Neural progenitor cell (in vitro differentiated cells): ENCODE measurements at regions not wholly inside any gene's neighbourhood (a gene's known extent, or its start where the extent isn't known, plus 50 kb on each side); places are given as distances from the start of the nearest gene placed in this dataset.

Source experiments
- DNase-seq: peaks from one replicate; pipeline ENCODE4 v3.0.0-alpha.2; 2016; ENCODE audit warnings: low spot score
- H2AFZ ChIP-seq: fragments of 200-600 bp; sonication (generic); replicated peaks from 2 replicates; pipeline ENCODE4 v1.6.1; 2016; ENCODE audit warnings: antibody characterized with exemption
- H3F3A ChIP-seq: fragments of 200-600 bp; sonication (generic); 2 replicates; pipeline ENCODE4 v1.6.1; 2016; ENCODE audit warnings: antibody characterized with exemption, low read depth
- H3K27ac ChIP-seq: fragments of 200-600 bp; sonication (generic); 2 replicates; pipeline ENCODE4 v1.5.1; 2016; ENCODE audit warnings: mild to moderate bottlenecking
- H3K27me3 ChIP-seq: fragments of 200-600 bp; sonication (generic); 2 replicates; pipeline ENCODE4 v1.6.1; 2016; ENCODE audit warnings: mild to moderate bottlenecking, moderate library complexity
- H3K36me3 ChIP-seq: fragments of 200-600 bp; sonication (generic); 2 replicates; pipeline ENCODE4 v1.5.1; 2016
- H3K4me1 ChIP-seq: fragments of 200-600 bp; sonication (generic); 2 replicates; pipeline ENCODE4 v1.6.1; 2016; ENCODE audit warnings: mixed run types
- H3K4me2 ChIP-seq: fragments of 200-600 bp; sonication (generic); 2 replicates; pipeline ENCODE4 v1.6.1; 2016
- H3K4me3 ChIP-seq: fragments of 200-600 bp; sonication (generic); 2 replicates; pipeline ENCODE4 v1.5.1; 2016
- H3K79me2 ChIP-seq: fragments of 200-600 bp; sonication (generic); 2 replicates; pipeline ENCODE4 v1.6.1; 2016; ENCODE audit warnings: low read depth
- H3K9ac ChIP-seq: fragments of 200-600 bp; sonication (generic); 2 replicates; pipeline ENCODE4 v1.6.1; 2016
- H3K9me3 ChIP-seq: fragments of 200-600 bp; sonication (generic); 2 replicates; pipeline ENCODE4 v1.5.1; 2016; ENCODE audit warnings: low read depth
- H4K20me1 ChIP-seq: fragments of 200-600 bp; sonication (generic); 2 replicates; pipeline ENCODE4 v1.6.1; 2016; ENCODE audit warnings: low read depth
- H3K27ac Mint-ChIP-seq: 3 replicates; pipeline ENCODE4 v1.8.0; 2021; ENCODE audit warnings: mixed read lengths
- H3K27me3 Mint-ChIP-seq: 2 replicates; pipeline ENCODE4 v1.8.0; 2022; ENCODE audit warnings: low read depth, mild to moderate bottlenecking, inconsistent platforms, moderate library complexity, mixed read lengths; ENCODE audit not compliant: insufficient read depth
- H3K36me3 Mint-ChIP-seq: 3 replicates; pipeline ENCODE4 v1.8.0; 2021; ENCODE audit warnings: mixed read lengths
- H3K4me1 Mint-ChIP-seq: 3 replicates; pipeline ENCODE4 v1.8.0; 2021; ENCODE audit warnings: mixed read lengths
- H3K4me3 Mint-ChIP-seq: 3 replicates; pipeline ENCODE4 v1.8.0; 2021; ENCODE audit warnings: mild to moderate bottlenecking, moderate library complexity, mixed read lengths
- H3K9me3 Mint-ChIP-seq: 3 replicates; pipeline ENCODE4 v1.8.0; 2020; ENCODE audit warnings: mixed read lengths
- CTCF ChIP-seq: fragments of 200-600 bp; sonication (generic); IDR thresholded peaks from 2 replicates; pipeline ENCODE4 v1.5.1; 2017; ENCODE audit warnings: antibody characterized with exemption, mild to moderate bottlenecking
- EZH2 ChIP-seq: fragments of 200-600 bp; sonication (generic); IDR thresholded peaks from 2 replicates; pipeline ENCODE4 v1.6.1; 2017; ENCODE audit warnings: antibody characterized with exemption, mild to moderate bottlenecking, moderate library complexity
- EZH2phosphoT487 ChIP-seq: fragments of 200-600 bp; sonication (generic); IDR thresholded peaks from 2 replicates; pipeline ENCODE4 v1.6.1; 2017; ENCODE audit warnings: antibody characterized with exemption

DNA sequence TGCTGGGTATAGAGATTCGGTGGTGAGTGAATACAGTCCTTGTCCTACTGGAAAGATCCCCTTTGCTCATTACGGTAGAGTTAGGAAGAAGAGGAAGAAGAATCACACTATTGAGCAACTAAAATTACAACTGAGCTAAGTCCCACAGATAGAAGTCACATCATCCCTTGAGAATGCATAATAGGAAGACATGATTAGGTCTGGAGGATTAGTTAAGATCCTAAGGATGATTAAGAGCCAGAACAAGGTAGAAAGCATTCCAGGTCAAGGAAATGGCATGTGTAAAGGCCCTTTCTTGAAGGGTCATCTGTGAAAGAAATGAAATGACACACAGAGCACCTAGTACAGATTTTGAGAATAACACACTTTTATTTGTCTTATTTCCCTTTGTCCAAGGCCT, 503.5 kb downstream of the HAPSTR1 start:
- Histone ChIP-seq H3K36me3 (no peaks in the 10 kb centered on the region), H3K4me3 (no peak overlapping the region), H3K4me2 (no peak overlapping the region), H3F3A (no peaks in the 10 kb centered on the region), H4K20me1 (no peaks in the 10 kb centered on the region), H3K9me3 (no peaks in the 10 kb centered on the region), H3K9ac (no peak overlapping the region), H3K27ac (no peak overlapping the region), H3K4me1 (peaks cover 9% of the 10 kb centered on the region), H3K79me2 (no peaks in the 10 kb centered on the region), H2AFZ (no peak overlapping the region), H3K27me3 (no peaks in the 10 kb centered on the region)
- no peak overlapping the region for H3K27ac Mint-ChIP-seq
- TF ChIP-seq EZH2: no peak
- no peak for TF ChIP-seq CTCF
- TF ChIP-seq EZH2phosphoT487: no peak
- peaks cover 6% of the 10 kb centered on the region for H3K27me3 Mint-ChIP-seq
- DNase-seq: no peak
- H3K4me1 Mint-ChIP-seq: peaks cover 4% of the 10 kb centered on the region
- no peak overlapping the region for H3K4me3 Mint-ChIP-seq
- no peaks in the 10 kb centered on the region for H3K9me3 Mint-ChIP-seq
- no peaks in the 10 kb centered on the region for H3K36me3 Mint-ChIP-seq

DNA sequence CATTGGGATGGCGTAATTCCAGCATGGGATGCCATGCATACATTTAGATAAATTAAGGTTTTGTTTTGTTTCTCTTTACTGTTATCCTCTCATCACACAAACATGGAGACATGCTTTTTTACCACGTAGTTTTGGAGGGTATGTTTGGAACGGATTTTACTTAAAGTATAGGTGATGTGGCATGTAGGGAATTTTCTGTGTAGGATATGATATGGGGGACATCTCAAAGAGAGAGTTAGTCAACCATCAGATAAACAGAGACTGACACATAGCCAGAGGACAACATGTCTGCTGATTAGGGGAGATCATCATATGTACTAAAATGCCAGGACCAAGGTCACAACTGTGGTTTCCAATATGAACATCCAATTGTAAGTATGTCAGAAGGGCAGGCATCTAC, 503.9 kb downstream of the HAPSTR1 start:
- Histone ChIP-seq H3K9ac (no peak overlapping the region), H3K79me2 (no peaks in the 10 kb centered on the region), H4K20me1 (no peaks in the 10 kb centered on the region), H3K36me3 (no peaks in the 10 kb centered on the region), H3F3A (no peaks in the 10 kb centered on the region), H3K27ac (no peak overlapping the region), H3K4me3 (no peak overlapping the region), H3K4me1 (peaks cover 9% of the 10 kb centered on the region), H3K27me3 (no peaks in the 10 kb centered on the region), H2AFZ (no peak overlapping the region), H3K4me2 (no peak overlapping the region), H3K9me3 (no peaks in the 10 kb centered on the region)
- no peak overlapping the region for H3K27ac Mint-ChIP-seq
- DNase-seq: no peak
- H3K4me3 Mint-ChIP-seq: no peak overlapping the region
- peaks cover under 1% of the 10 kb centered on the region for H3K4me1 Mint-ChIP-seq
- no peaks in the 10 kb centered on the region for H3K9me3 Mint-ChIP-seq
- H3K36me3 Mint-ChIP-seq: no peaks in the 10 kb centered on the region
- TF ChIP-seq CTCF (no peak), EZH2 (no peak), EZH2phosphoT487 (no peak)
- peaks cover 6% of the 10 kb centered on the region for H3K27me3 Mint-ChIP-seq

GRCh38 chr16:9596788-9597187, 505.3 kb downstream of the HAPSTR1 start:
- TF ChIP-seq EZH2phosphoT487 (no peak), EZH2 (no peak), CTCF (no peak)
- H3K4me3 Mint-ChIP-seq: no peak overlapping the region
- Histone ChIP-seq H3K9ac (no peak overlapping the region), H3K36me3 (no peaks in the 10 kb centered on the region), H3K4me3 (no peak overlapping the region), H3K4me2 (no peak overlapping the region), H3K27me3 (no peaks in the 10 kb centered on the region), H3K27ac (no peak overlapping the region), H2AFZ (no peak overlapping the region), H3K79me2 (no peaks in the 10 kb centered on the region), H3K9me3 (no peaks in the 10 kb centered on the region), H3F3A (no peaks in the 10 kb centered on the region), H4K20me1 (no peaks in the 10 kb centered on the region), H3K4me1 (peaks cover 9% of the 10 kb centered on the region)
- H3K27ac Mint-ChIP-seq: no peak overlapping the region
- no peaks in the 10 kb centered on the region for H3K36me3 Mint-ChIP-seq
- no peaks in the 10 kb centered on the region for H3K9me3 Mint-ChIP-seq
- H3K27me3 Mint-ChIP-seq: peaks cover 2% of the 10 kb centered on the region
- DNase-seq: no peak
- no peaks in the 10 kb centered on the region for H3K4me1 Mint-ChIP-seq
